ENCODE measurements at regions not wholly inside any gene's neighbourhood (a gene's known extent, or its start where the extent isn't known, plus 50 kb on each side); places are given as distances from the start of the nearest gene placed in this dataset.

DNA sequence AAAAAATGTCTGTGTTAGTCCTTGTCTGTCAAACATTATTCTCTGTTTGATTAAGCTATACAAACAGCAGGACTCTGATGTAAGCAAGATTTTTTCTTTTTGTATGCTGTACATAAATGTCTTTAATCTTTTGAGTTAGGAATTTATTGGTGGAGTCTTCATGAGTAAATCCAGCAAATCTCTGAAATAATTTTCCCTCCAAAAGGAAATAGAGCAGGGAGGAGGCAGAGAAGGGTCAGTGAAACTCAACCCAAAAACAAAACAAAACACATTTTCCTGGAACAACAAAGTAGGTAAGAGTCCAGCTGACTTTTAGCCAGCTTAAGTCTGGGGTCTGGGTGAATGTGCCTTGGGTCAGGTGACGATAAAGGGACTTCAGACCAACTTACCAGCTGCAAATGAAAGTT lies 113.7 kb downstream of the FOXA2 start:
- Histone ChIP-seq H3K9me3 (ENCODE audit: low read length) (no peaks in the 10 kb centered on the region), H3K79me2 (ENCODE audit: insufficient read depth, low read length) (no peaks in the 10 kb centered on the region), H3K9ac (ENCODE audit: insufficient read depth, low read depth, low read length) (no peak overlapping the region), H3K4me2 (ENCODE audit: low read depth, low read length) (peak overlapping the region; percentile 52), H2AFZ (ENCODE audit: low read length) (no peak overlapping the region), H3K27me3 (ENCODE audit: control insufficient read depth in 1 of 2, insufficient read depth in 2 of 2, low read length in 2 of 2) (peaks cover 4 to 12% of the 10 kb centered on the region in 2 experiments; a peak in 2 of 5 replicates), H3K27ac (ENCODE audit: extremely low read length, insufficient read depth, low read length) (peak overlapping the region; percentile 2), H3K4me1 (ENCODE audit: insufficient read depth, low read length) (peaks cover 63% of the 10 kb centered on the region), H3K36me3 (replicated peaks in 1 of 2; ENCODE audit: control insufficient read depth in 1 of 2, insufficient read depth in 2 of 2, low read length in 2 of 2) (no peaks in the 10 kb centered on the region), H3K4me3 (replicated peaks in 1 of 3; ENCODE audit: insufficient read depth in 1 of 3, low read depth in 2 of 3, low read length in 3 of 3) (peak overlapping the region in 1 of 3 experiments; percentile 8; a peak in 1 of 6 replicates), H4K20me1 (ENCODE audit: insufficient read depth, low read length) (no peaks in the 10 kb centered on the region)
- 0% methylated on average over 1 of the region's 1 CpG for WGBS (ENCODE audit: low lambda C conversion rate)
- BruUV-seq (replicated peaks): no TSS peak
- CTCF ChIA-PET (ENCODE audit: low intra/inter-chr PET ratio, low total read pairs): no interaction called here
- DNase-seq (ENCODE audit: low spot score) (peak; percentile 65), FAIRE-seq (no peak), ATAC-seq (peak; percentile 25)
- in situ Hi-C loops (cut with HindIII; ENCODE audit: extremely low pct_ligation_motif_present, low pct_unique_long_range_greater_than_20kb) (no loop called here), intact Hi-C loops (cut with micrococcal nuclease; ENCODE audit: unreplicated experiment) (loop anchor here (1.0 to 5.0 kb wide), 4 partner anchors 20 to 212 kb away; no protein-coding TSS in a partner anchor)
- POLR2A ChIA-PET: interaction anchor here (0.9 to 1.4 kb wide), 8 partner anchors 10 to 114 kb away, joined by 3 to 16 read pairs (median 7); partner anchors contain the start of gene FOXA2
- 0 out of 2 replicates have a peak, but pooled peaks have one; percentile 35 for TF ChIP-seq ATF1 (CRISPR knock-in tag; IDR thresholded peaks at IDR 0.05)
- peak; percentile 17; the same call in 1 of the 2 replicates for TF ChIP-seq KLF9 (CRISPR knock-in tag; IDR thresholded peaks at IDR 0.05; ENCODE audit: low read depth)
- TF ChIP-seq POLR2AphosphoS2 (IDR thresholded peaks at IDR 0.05; ENCODE audit: low read depth, low read length): no peak
- TF ChIP-seq ARNTL (CRISPR knock-in tag; IDR thresholded peaks at IDR 0.05): no peak
- TF ChIP-seq, protein P1, sequence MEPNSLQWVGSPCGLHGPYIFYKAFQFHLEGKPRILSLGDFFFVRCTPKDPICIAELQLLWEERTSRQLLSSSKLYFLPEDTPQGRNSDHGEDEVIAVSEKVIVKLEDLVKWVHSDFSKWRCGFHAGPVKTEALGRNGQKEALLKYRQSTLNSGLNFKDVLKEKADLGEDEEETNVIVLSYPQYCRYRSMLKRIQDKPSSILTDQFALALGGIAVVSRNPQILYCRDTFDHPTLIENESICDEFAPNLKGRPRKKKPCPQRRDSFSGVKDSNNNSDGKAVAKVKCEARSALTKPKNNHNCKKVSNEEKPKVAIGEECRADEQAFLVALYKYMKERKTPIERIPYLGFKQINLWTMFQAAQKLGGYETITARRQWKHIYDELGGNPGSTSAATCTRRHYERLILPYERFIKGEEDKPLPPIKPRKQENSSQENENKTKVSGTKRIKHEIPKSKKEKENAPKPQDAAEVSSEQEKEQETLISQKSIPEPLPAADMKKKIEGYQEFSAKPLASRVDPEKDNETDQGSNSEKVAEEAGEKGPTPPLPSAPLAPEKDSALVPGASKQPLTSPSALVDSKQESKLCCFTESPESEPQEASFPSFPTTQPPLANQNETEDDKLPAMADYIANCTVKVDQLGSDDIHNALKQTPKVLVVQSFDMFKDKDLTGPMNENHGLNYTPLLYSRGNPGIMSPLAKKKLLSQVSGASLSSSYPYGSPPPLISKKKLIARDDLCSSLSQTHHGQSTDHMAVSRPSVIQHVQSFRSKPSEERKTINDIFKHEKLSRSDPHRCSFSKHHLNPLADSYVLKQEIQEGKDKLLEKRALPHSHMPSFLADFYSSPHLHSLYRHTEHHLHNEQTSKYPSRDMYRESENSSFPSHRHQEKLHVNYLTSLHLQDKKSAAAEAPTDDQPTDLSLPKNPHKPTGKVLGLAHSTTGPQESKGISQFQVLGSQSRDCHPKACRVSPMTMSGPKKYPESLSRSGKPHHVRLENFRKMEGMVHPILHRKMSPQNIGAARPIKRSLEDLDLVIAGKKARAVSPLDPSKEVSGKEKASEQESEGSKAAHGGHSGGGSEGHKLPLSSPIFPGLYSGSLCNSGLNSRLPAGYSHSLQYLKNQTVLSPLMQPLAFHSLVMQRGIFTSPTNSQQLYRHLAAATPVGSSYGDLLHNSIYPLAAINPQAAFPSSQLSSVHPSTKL (CRISPR knock-in tag; IDR thresholded peaks at IDR 0.05): peak; percentile 71
- no peak for TF ChIP-seq ZNF274 (CRISPR knock-in tag; IDR thresholded peaks at IDR 0.05)
- TF ChIP-seq EHMT2 (IDR thresholded peaks at IDR 0.05; ENCODE audit: borderline replicate concordance, low read depth, low read length): 0 out of 2 replicates have a peak, but pooled peaks have one; percentile 15
- 0 out of 2 replicates have a peak, but pooled peaks have one; percentile 22 for TF ChIP-seq RARA (CRISPR knock-in tag; IDR thresholded peaks at IDR 0.05)
- TF ChIP-seq, protein P2, sequence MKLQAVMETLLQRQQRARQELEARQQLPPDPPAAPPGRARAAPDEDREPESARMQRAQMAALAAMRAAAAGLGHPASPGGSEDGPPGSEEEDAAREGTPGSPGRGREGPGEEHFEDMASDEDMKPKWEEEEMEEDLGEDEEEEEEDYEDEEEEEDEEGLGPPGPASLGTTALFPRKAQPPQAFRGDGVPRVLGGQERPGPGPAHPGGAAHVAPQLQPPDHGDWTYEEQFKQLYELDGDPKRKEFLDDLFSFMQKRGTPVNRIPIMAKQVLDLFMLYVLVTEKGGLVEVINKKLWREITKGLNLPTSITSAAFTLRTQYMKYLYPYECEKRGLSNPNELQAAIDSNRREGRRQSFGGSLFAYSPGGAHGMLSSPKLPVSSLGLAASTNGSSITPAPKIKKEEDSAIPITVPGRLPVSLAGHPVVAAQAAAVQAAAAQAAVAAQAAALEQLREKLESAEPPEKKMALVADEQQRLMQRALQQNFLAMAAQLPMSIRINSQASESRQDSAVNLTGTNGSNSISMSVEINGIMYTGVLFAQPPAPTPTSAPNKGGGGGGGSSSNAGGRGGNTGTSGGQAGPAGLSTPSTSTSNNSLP (IDR thresholded peaks at IDR 0.05; ENCODE audit: low read depth, low read length): peak; percentile 85
- no peak for TF ChIP-seq ZNF841 (CRISPR knock-in tag; IDR thresholded peaks at IDR 0.05; ENCODE audit: borderline replicate concordance)
- 0 out of 2 replicates have a peak, but pooled peaks have one; percentile 4 for TF ChIP-seq TCF7 (IDR thresholded peaks at IDR 0.05; ENCODE audit: low read depth)
- TF ChIP-seq NFIC (IDR thresholded peaks at IDR 0.05; ENCODE audit: low read length): peak; percentile 22; the same call in 1 of the 2 replicates
- TF ChIP-seq, protein P3, sequence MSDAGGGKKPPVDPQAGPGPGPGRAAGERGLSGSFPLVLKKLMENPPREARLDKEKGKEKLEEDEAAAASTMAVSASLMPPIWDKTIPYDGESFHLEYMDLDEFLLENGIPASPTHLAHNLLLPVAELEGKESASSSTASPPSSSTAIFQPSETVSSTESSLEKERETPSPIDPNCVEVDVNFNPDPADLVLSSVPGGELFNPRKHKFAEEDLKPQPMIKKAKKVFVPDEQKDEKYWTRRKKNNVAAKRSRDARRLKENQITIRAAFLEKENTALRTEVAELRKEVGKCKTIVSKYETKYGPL (CRISPR knock-in tag; IDR thresholded peaks at IDR 0.05): no peak
- TF ChIP-seq FOXA3 (CRISPR knock-in tag; IDR thresholded peaks at IDR 0.05): peak; percentile 69
- TF ChIP-seq, protein P4, sequence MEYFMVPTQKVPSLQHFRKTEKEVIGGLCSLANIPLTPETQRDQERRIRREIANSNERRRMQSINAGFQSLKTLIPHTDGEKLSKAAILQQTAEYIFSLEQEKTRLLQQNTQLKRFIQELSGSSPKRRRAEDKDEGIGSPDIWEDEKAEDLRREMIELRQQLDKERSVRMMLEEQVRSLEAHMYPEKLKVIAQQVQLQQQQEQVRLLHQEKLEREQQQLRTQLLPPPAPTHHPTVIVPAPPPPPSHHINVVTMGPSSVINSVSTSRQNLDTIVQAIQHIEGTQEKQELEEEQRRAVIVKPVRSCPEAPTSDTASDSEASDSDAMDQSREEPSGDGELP (IDR thresholded peaks at IDR 0.05; ENCODE audit: borderline replicate concordance, low read depth): peak; percentile 55
- no peak for TF ChIP-seq ZNF430 (CRISPR knock-in tag; IDR thresholded peaks at IDR 0.05)
- peak; percentile 38; the same call in 1 of the 2 replicates for TF ChIP-seq CREM (IDR thresholded peaks at IDR 0.05)
- TF ChIP-seq CREM (CRISPR knock-in tag; IDR thresholded peaks at IDR 0.05): no peak
- TF ChIP-seq FOXP1 (IDR thresholded peaks at IDR 0.05): no peak
- TF ChIP-seq FOXP1 (CRISPR knock-in tag; IDR thresholded peaks at IDR 0.05): peak; percentile 41; the same call in 1 of the 2 replicates

Data from HepG2 (cell line).